GM10266 (cell line): ENCODE measurements at regions not wholly inside any gene's neighbourhood (a gene's known extent, or its start where the extent isn't known, plus 50 kb on each side); places are given as distances from the start of the nearest gene placed in this dataset.

Source experiments
- DNase-seq: peaks from one replicate; pipeline ENCODE4 v3.0.0; 2012; ENCODE audit errors: extremely low spot score
- TF ChIP-seq, protein P1 (sequence below): IDR thresholded peaks from 2 replicates; pipeline ENCODE4 v1.5.1; 2012; ENCODE audit warnings: mild to moderate bottlenecking, low read depth; ENCODE audit not compliant: control insufficient read depth, insufficient read depth; ENCODE audit errors: missing control alignments

DNA sequence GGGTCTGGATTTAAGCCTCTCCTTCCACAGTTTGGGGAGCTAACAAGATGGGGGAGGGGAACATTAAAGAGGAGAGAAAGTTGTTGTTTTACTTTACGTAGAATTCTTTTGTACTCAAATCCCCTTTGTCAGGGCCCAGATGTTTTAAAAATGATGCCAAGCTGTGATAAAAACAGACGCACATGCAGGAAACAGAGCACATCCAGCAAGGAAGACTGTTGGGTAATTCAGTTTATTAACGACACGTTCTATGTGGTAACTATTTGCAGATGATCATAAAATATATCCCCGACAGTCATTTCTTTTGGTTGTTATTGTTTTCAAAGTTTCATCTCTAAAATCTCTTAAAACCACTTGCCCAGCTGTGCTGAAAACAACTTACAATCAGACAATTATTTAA, 307.0 kb upstream of the PRDM1 start:
- no peak for DNase-seq
- TF ChIP-seq, protein P1, sequence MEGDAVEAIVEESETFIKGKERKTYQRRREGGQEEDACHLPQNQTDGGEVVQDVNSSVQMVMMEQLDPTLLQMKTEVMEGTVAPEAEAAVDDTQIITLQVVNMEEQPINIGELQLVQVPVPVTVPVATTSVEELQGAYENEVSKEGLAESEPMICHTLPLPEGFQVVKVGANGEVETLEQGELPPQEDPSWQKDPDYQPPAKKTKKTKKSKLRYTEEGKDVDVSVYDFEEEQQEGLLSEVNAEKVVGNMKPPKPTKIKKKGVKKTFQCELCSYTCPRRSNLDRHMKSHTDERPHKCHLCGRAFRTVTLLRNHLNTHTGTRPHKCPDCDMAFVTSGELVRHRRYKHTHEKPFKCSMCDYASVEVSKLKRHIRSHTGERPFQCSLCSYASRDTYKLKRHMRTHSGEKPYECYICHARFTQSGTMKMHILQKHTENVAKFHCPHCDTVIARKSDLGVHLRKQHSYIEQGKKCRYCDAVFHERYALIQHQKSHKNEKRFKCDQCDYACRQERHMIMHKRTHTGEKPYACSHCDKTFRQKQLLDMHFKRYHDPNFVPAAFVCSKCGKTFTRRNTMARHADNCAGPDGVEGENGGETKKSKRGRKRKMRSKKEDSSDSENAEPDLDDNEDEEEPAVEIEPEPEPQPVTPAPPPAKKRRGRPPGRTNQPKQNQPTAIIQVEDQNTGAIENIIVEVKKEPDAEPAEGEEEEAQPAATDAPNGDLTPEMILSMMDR = no peak

DNA sequence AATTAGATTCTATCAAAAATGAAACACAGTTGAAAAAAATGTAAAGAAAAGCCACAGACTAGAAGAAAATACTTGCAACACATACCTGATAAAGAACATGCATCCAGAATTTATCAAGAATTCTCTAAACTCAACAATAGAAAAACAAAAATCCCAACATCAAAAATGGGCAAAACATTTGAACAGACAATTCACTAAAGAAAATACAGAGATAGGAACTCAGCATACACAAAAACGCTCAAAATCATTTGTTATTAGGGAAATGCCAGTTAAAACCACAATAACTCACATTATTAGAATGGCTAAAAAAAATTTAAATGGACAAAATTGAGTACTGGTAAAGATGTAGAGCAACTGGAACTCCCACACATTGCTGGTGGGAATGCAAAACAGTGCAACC, 311.0 kb upstream of the PRDM1 start:
- TF ChIP-seq, protein P1 = no peak
- DNase-seq = no peak

DNA sequence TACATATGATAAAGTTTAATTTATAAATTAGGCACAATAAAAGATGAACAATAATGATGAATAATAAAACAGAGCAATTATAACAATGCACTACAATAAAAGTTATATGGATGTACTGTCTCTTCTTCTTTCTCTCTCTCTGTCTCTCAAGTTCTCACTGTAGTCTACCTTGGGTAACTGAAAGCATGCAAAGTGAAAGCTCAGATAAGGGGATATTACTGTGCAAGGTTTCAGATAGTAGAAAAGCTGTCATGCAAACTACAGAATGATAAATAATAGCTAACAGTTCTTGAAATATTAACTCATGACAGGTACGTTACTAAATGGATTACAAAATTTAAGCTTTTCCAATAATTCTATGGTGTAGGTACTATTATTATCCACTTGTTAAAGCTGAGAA, 311.9 kb upstream of the PRDM1 start:
- TF ChIP-seq, protein P1 = no peak
- no peak for DNase-seq

DNA sequence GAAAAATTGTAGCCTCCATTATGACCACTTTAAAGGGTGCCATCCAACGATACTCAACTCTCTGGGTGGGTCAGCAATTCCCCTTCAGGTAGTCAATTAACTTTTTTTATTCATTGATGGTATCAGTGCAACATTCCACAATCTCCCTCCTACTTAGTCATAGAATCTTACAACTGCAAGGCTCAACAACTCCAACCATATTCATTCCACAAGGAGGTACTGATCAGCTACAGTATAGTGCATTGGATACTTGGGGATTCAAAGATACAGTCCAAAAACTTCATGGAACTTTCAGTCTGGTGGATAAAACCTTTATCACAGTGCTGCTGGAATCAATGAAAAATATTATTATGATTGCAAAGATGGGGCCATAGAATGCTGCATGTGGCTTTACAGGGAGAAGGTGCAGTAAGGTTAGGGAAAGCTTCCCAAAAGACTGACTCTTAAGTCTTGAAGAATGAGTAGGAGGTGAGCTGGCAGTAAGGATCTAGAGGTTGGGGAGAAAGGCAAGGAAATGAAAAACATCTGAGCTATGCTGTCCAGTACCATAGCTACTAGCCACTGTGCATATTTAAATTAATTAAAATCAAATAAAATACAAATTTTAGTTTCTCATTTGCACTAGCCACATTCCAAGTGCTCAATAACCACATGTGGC, 314.7 kb upstream of the PRDM1 start:
- DNase-seq = no peak
- TF ChIP-seq, protein P1 = no peak

DNA sequence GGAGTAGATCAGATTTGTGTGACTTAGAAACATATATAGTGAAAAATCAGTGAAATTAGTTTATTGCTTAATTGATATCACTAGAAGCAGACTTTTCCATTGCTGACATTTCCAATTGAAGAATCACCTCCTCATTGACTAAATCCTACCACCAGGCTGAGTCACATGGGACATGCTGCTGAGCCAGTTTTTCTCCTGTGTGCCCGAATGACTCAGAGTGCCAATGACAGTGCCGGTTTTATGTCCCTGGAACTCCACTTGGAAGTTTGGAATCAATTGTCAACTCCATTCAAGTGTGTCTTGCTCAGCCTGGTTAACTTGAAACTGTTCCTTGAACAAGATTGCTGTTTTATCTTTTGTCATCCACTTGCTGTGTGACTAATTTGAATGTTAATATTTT, 316.1 kb upstream of the PRDM1 start:
- TF ChIP-seq, protein P1 = no peak
- DNase-seq = no peak

DNA sequence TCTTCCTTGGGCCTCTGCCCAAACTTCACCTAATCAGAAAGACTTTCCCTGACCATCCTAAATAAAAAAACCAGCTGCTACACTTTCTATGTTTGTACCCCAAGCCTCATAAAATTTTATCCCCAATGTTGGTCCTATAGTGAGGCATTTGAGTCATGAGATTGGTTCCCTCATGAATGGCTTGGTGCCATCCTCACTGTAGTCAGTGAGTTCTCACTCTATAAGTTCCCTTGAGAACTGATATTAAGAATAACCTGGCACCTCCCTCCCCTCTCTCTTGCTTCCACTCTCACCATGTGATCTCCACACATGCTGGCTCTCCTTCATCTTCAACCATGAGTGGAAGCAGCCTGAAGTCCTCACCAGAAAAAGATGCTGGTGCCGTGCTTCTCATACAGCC, 316.9 kb upstream of the PRDM1 start:
- TF ChIP-seq, protein P1 = no peak
- no peak for DNase-seq

DNA sequence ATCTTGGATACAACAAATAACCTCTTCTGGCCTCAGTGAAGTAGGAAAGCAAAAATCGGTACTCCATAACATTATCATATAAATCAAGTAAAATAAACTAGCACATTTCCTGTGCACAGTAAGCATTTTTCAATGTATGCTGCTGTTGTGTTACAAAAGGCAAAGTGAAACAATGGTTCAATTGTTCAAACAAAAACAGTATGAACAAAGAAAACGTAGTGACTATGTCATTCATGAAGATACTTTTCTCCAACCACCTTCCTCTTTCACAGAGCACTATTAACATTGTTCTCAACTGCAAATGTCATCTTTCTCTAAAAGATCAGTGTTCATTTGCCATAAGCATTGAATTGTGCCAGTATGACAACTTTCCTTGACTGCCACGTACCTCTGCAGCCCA, 318.6 kb upstream of the PRDM1 start:
- DNase-seq = no peak
- TF ChIP-seq, protein P1 = no peak
